B cell (primary cell): ENCODE measurements at regions not wholly inside any gene's neighbourhood (a gene's known extent, or its start where the extent isn't known, plus 50 kb on each side); places are given as distances from the start of the nearest gene placed in this dataset.

Experiments
- ATAC-seq: fragments of 200-7000 bp; cut with Tn5 transposase; one replicate; pipeline ENCODE4 v1.10.0; 2021; ENCODE audit warnings: low read depth, mild to moderate bottlenecking, moderate number of reproducible peaks, moderate library complexity
- CTCF ChIA-PET: fragments of 350-600 bp; sonication (Branson Sonifier 250); formaldehyde crosslinking; loops from one replicate; lab custom pipeline; 2021; ENCODE audit warnings: antibody characterized with exemption, inconsistent platforms; lab: Charles Lee
- POLR2A ChIA-PET: fragments of 350-600 bp; sonication (Branson Sonifier 250); formaldehyde crosslinking; loops from one replicate; lab custom pipeline; 2021; ENCODE audit warnings: antibody characterized with exemption; lab: Charles Lee
- DNase-seq: peaks from one replicate; pipeline ENCODE4 v3.0.0; 2013
- H2AFZ ChIP-seq: 2 replicates; pipeline ENCODE4 v1.6.1; 2012; ENCODE audit warnings: mild to moderate bottlenecking, low read depth, low read length; ENCODE audit not compliant: insufficient read depth, poor library complexity, severe bottlenecking
- H3K27ac ChIP-seq, 2 donors: 1 replicate in 1 of 2; 2 replicates in 1 of 2; pipeline ENCODE4 v1.5.1; 2012 to 2013; ENCODE audit warnings: low read length in 2 of 2, mild to moderate bottlenecking in 2 of 2, moderate library complexity in 1 of 2
- H3K27me3 ChIP-seq, 4 experiments: fragments of 200-600 bp in 1 of 4; sonication (generic) in 1 of 4; replicated peaks in 1 of 4; 1 replicate in 2 of 4; 2 replicates in 2 of 4; pipeline versions ENCODE4 v1.6.1 to v1.7.0; 2013 to 2016; ENCODE audit warnings: low read length in 3 of 4, mild to moderate bottlenecking in 2 of 4, mixed read lengths in 1 of 4, moderate library complexity in 1 of 4; ENCODE audit not compliant: insufficient read depth in 4 of 4, control insufficient read depth in 3 of 4; ENCODE audit errors: control extremely low read depth in 1 of 4
- H3K36me3 ChIP-seq, 2 experiments: replicated peaks in 1 of 2; 1 replicate in 1 of 2; 2 replicates in 1 of 2; pipeline versions ENCODE4 v1.6.1 to v1.7.1; 2013; ENCODE audit warnings: low read length in 1 of 2; ENCODE audit not compliant: insufficient read depth in 2 of 2, control insufficient read depth in 1 of 2; ENCODE audit errors: control extremely low read depth in 1 of 2, extremely low read depth in 1 of 2
- H3K4me1 ChIP-seq, 2 donors: fragments of 200-600 bp in 1 of 2; sonication (generic) in 1 of 2; 1 replicate in 1 of 2; 2 replicates in 1 of 2; pipeline versions ENCODE4 v1.5.1 to v1.6.1; 2013 to 2017; ENCODE audit warnings: low read length in 2 of 2; ENCODE audit not compliant: control insufficient read depth in 2 of 2, insufficient read depth in 2 of 2
- H3K4me2 ChIP-seq: replicated peaks from 2 replicates; pipeline ENCODE3; 2012; ENCODE audit warnings: mild to moderate bottlenecking, low read depth, low read length; ENCODE audit not compliant: poor library complexity, severe bottlenecking
- H3K4me3 ChIP-seq, 5 experiments: fragments of 200-600 bp in 1 of 5; sonication (generic) in 1 of 5; 1 replicate in 3 of 5; 2 replicates in 2 of 5; pipeline versions ENCODE4 v1.5.1 to v1.7.0; 2011 to 2016; ENCODE audit warnings: low read length in 4 of 5, mild to moderate bottlenecking in 4 of 5, low read depth in 2 of 5, control low read depth in 1 of 5, moderate library complexity in 1 of 5; ENCODE audit not compliant: insufficient read depth in 1 of 5; ENCODE audit errors: control extremely low read depth in 1 of 5, extremely low read depth in 1 of 5
- H3K79me2 ChIP-seq: fragments of 200-600 bp; sonication (generic); one replicate; pipeline ENCODE4 v1.6.0; 2016; ENCODE audit warnings: low read length; ENCODE audit not compliant: control insufficient read depth, insufficient read depth
- H3K9ac ChIP-seq: fragments of 200-600 bp; sonication (generic); 2 replicates; pipeline ENCODE4 v1.6.1; 2017; ENCODE audit warnings: mild to moderate bottlenecking, low read length, moderate library complexity
- H3K9me3 ChIP-seq, 3 donors: one replicate each; pipeline versions ENCODE4 v1.6.1 to v1.7.1; 2013; ENCODE audit warnings: low read length in 2 of 3; ENCODE audit not compliant: control insufficient read depth in 2 of 3, insufficient read depth in 1 of 3; ENCODE audit errors: control extremely low read depth in 1 of 3
- H4K20me1 ChIP-seq: 2 replicates; pipeline ENCODE4 v1.6.0; 2012; ENCODE audit warnings: mild to moderate bottlenecking, low read length; ENCODE audit not compliant: insufficient read depth, control insufficient read depth, poor library complexity, severe bottlenecking
- H3K27ac Mint-ChIP-seq: one replicate; pipeline ENCODE4 v1.8.0; 2021; ENCODE audit warnings: mixed read lengths
- H3K27me3 Mint-ChIP-seq: one replicate; pipeline ENCODE4 v1.8.0; 2021; ENCODE audit warnings: mixed read lengths
- H3K4me1 Mint-ChIP-seq: one replicate; pipeline ENCODE4 v1.8.0; 2021; ENCODE audit warnings: mixed read lengths
- H3K4me3 Mint-ChIP-seq: one replicate; pipeline ENCODE4 v1.8.0; 2021; ENCODE audit warnings: mixed read lengths
- H3K9me3 Mint-ChIP-seq: one replicate; pipeline ENCODE4 v1.8.0; 2022; ENCODE audit warnings: mixed read lengths; ENCODE audit not compliant: insufficient read depth
- EZH2 ChIP-seq: IDR thresholded peaks from 2 replicates; pipeline ENCODE4 v1.6.1; 2012; ENCODE audit warnings: borderline replicate concordance, low read depth, mild to moderate bottlenecking, moderate library complexity, low read length; ENCODE audit not compliant: insufficient read depth, poor library complexity, severe bottlenecking
- WGBS: methylation state at CpG from one replicate; pipeline ENCODE4 v1.1.5; 2013; ENCODE audit warnings: missing lambda C conversion rate; ENCODE audit not compliant: insufficient coverage; 5-methylcytosine and 5-hydroxymethylcytosine counted together
- intact Hi-C: fragments of 100-400 bp; cut with micrococcal nuclease; formaldehyde crosslinking; loops from one replicate; pipeline ENCODE4 v1.10.0; 2022
- TF ChIP-seq, protein P1 (sequence below): fragments of 200-600 bp; IDR thresholded peaks from one replicate; pipeline ENCODE4 v1.8.0; 2022; ENCODE audit warnings: antibody characterized with exemption, mild to moderate bottlenecking

DNA sequence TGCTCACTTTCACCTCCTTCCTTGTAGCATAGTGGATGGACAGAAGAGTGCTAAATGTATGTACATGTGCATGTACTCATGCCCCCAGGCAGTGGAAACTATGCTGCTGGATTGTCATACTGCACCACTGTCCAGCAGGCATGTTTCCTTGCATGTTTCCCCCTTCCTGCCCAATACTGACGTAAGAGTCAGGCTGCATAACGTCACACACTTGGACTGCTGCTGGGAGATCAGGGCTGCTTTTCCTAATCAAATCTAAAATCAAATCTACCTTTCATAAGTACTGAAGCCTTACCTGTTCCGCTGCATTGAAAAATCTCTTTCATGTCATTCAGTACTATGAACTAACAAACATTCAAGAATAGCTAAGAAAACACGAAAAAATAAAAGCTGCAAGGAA lies 67.9 kb upstream of the ROBO1 start:
- no peaks in the 10 kb centered on the region for H3K79me2 ChIP-seq
- ChIA-PET POLR2A (no interaction called here), CTCF (no interaction called here)
- no peaks in the 10 kb centered on the region for H3K27me3 ChIP-seq
- Mint-ChIP-seq H3K4me1 (no peaks in the 10 kb centered on the region), H3K27ac (no peak overlapping the region), H3K9me3 (peaks cover 5% of the 10 kb centered on the region), H3K27me3 (no peaks in the 10 kb centered on the region), H3K4me3 (no peak overlapping the region)
- H3K9ac ChIP-seq: no peak overlapping the region
- H3K9me3 ChIP-seq: peaks cover 0 to 1% (median 1%) of the 10 kb centered on the region in 3 donors
- H4K20me1 ChIP-seq: no peaks in the 10 kb centered on the region
- ATAC-seq (no peak), DNase-seq (no peak)
- H3K36me3 ChIP-seq: no peaks in the 10 kb centered on the region
- no peak overlapping the region for H3K4me3 ChIP-seq
- no peak overlapping the region for H3K4me2 ChIP-seq
- no peak overlapping the region for H3K27ac ChIP-seq
- intact Hi-C loops: no loop called here
- WGBS: 83% methylated on average over 2 of the region's 4 CpGs
- no peak overlapping the region for H2AFZ ChIP-seq
- no peaks in the 10 kb centered on the region for H3K4me1 ChIP-seq
- TF ChIP-seq EZH2: no peak
- TF ChIP-seq, protein P1, sequence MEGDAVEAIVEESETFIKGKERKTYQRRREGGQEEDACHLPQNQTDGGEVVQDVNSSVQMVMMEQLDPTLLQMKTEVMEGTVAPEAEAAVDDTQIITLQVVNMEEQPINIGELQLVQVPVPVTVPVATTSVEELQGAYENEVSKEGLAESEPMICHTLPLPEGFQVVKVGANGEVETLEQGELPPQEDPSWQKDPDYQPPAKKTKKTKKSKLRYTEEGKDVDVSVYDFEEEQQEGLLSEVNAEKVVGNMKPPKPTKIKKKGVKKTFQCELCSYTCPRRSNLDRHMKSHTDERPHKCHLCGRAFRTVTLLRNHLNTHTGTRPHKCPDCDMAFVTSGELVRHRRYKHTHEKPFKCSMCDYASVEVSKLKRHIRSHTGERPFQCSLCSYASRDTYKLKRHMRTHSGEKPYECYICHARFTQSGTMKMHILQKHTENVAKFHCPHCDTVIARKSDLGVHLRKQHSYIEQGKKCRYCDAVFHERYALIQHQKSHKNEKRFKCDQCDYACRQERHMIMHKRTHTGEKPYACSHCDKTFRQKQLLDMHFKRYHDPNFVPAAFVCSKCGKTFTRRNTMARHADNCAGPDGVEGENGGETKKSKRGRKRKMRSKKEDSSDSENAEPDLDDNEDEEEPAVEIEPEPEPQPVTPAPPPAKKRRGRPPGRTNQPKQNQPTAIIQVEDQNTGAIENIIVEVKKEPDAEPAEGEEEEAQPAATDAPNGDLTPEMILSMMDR: no peak

- Histone ChIP-seq H3K36me3 (no peaks in the 10 kb centered on the region), H3K9me3 (peaks cover 0 to 6% (median 0%) of the 10 kb centered on the region in 3 donors), H3K4me2 (no peak overlapping the region), H4K20me1 (no peaks in the 10 kb centered on the region), H3K27ac (no peak overlapping the region), H3K4me1 (no peaks in the 10 kb centered on the region), H3K4me3 (no peak overlapping the region), H2AFZ (no peak overlapping the region), H3K27me3 (no peaks in the 10 kb centered on the region), H3K79me2 (no peaks in the 10 kb centered on the region), H3K9ac (no peak overlapping the region)
- H3K4me1 Mint-ChIP-seq: no peaks in the 10 kb centered on the region
- ChIA-PET POLR2A (no interaction called here), CTCF (no interaction called here)
- no peak for TF ChIP-seq EZH2
- TF ChIP-seq, protein P1: no peak
- H3K27ac Mint-ChIP-seq: no peak overlapping the region
- peaks cover under 1% of the 10 kb centered on the region for H3K9me3 Mint-ChIP-seq
- no peak overlapping the region for H3K4me3 Mint-ChIP-seq
- ATAC-seq (no peak), DNase-seq (no peak)
- WGBS: 79% methylated on average over 11 of the region's 11 CpGs
- intact Hi-C loops: no loop called here
- H3K27me3 Mint-ChIP-seq: no peaks in the 10 kb centered on the region
These were observed 56.4 kb upstream of the ROBO1 start for GRCh38 chr3:79824166-79824565.
